GM12878 (cell line): ENCODE measurements at regions not wholly inside any gene's neighbourhood (a gene's known extent, or its start where the extent isn't known, plus 50 kb on each side); places are given as distances from the start of the nearest gene placed in this dataset.

Source experiments
- ATAC-seq: fragments of 200-7000 bp; cut with Tn5 transposase; 3 replicates; pipeline ENCODE4 v1.9.1; 2020; ENCODE audit warnings: mild to moderate bottlenecking, moderate library complexity
- BruUV-seq: library from RNA; stranded (reverse); fragments of 400-500 nt; replicated peaks from 2 replicates; lab custom pipeline; 2021; lab: Mats Ljungman, UMichigan
- CTCF ChIA-PET: fragments of 300-600 bp; sonication (Branson Sonifier 250); formaldehyde crosslinking; extraction: SDS; loops from one replicate; lab custom pipeline; 2021; ENCODE audit warnings: inconsistent platforms; lab: Yijun Ruan, JAX
- POLR2A ChIA-PET: fragments of 350-600 bp; formaldehyde crosslinking; extraction: SDS; loops from one replicate; lab custom pipeline; 2021; ENCODE audit warnings: inconsistent platforms; lab: Charles Lee
- RAD21 ChIA-PET: fragments of 300-600 bp; sonication (Branson Sonifier 250); formaldehyde crosslinking; loops from one replicate; lab custom pipeline; 2023; ENCODE audit warnings: antibody characterized with exemption; ENCODE audit not compliant: unreplicated experiment; lab: Charles Lee
- SMC1A ChIA-PET: fragments of 300-600 bp; sonication (Branson Sonifier 250); formaldehyde crosslinking; loops from one replicate; lab custom pipeline; 2023; ENCODE audit not compliant: unreplicated experiment, uncharacterized antibody; lab: Charles Lee
- DNase-seq: peaks from one replicate; pipeline ENCODE4 v3.0.0-alpha.2; 2011; ENCODE audit warnings: low read depth, low spot score
- FAIRE-seq: peaks from 3 replicates; lab custom pipeline; 2011; peaks lifted over from hg19 to GRCh38; lab: Jason Lieb, UNC
- H2AFZ ChIP-seq: 2 replicates; pipeline ENCODE4 v1.6.0; 2011; ENCODE audit warnings: low read depth, low read length, control low read depth; ENCODE audit not compliant: control insufficient read depth
- H3K27ac ChIP-seq: 2 replicates; pipeline ENCODE4 v1.5.1; 2011; ENCODE audit warnings: control low read depth; ENCODE audit not compliant: control insufficient read depth, insufficient read depth
- H3K27me3 ChIP-seq, 2 experiments: replicated peaks in 1 of 2; 2 replicates each; pipeline versions ENCODE4 v1.6.0 to v1.6.1; 2011; ENCODE audit warnings: low read length in 1 of 2; ENCODE audit not compliant: control insufficient read depth in 2 of 2, insufficient read depth in 2 of 2
- H3K36me3 ChIP-seq, 2 experiments: 2 replicates each; pipeline ENCODE4 v1.5.1; 2011; ENCODE audit warnings: low read length in 1 of 2; ENCODE audit not compliant: control insufficient read depth in 2 of 2, insufficient read depth in 2 of 2
- H3K4me1 ChIP-seq: 2 replicates; pipeline ENCODE4 v1.6.1; 2011; ENCODE audit warnings: mild to moderate bottlenecking, low read length, moderate library complexity, mixed read lengths; ENCODE audit not compliant: control insufficient read depth, insufficient read depth
- H3K4me2 ChIP-seq: 2 replicates; pipeline ENCODE4 v1.6.0; 2011; ENCODE audit warnings: control low read depth; ENCODE audit not compliant: control insufficient read depth, insufficient read depth
- H3K4me3 ChIP-seq: fragments of 200-600 bp; sonication (generic); 2 replicates; pipeline ENCODE4 v1.5.1; 2016
- H3K79me2 ChIP-seq: 2 replicates; pipeline ENCODE4 v1.6.0; 2011; ENCODE audit warnings: low read length; ENCODE audit not compliant: control insufficient read depth, insufficient read depth
- H3K9ac ChIP-seq: 2 replicates; pipeline ENCODE4 v1.8.0; 2011; ENCODE audit warnings: low read length, control low read depth, mixed read lengths; ENCODE audit not compliant: control insufficient read depth, insufficient read depth
- H3K9me3 ChIP-seq: replicated peaks from 3 replicates; pipeline ENCODE4 v1.5.1; 2011; ENCODE audit warnings: mild to moderate bottlenecking, low read length; ENCODE audit not compliant: control insufficient read depth, insufficient read depth
- H4K20me1 ChIP-seq: 2 replicates; pipeline ENCODE4 v1.6.0; 2011; ENCODE audit not compliant: control insufficient read depth, insufficient read depth
- CEBPB ChIP-seq, 2 experiments: fragments of 150-350 bp in 1 of 2; IDR thresholded peaks; 2 replicates each; pipeline ENCODE4 v1.6.1; 2012 to 2014; ENCODE audit warnings: low read depth in 2 of 2, low read length in 2 of 2, borderline replicate concordance in 1 of 2, inconsistent platforms in 1 of 2
- ELK1 ChIP-seq: IDR thresholded peaks from 2 replicates; pipeline ENCODE4 v1.6.1; 2012; ENCODE audit warnings: low read depth, low read length, improper control_type of control experiment
- ESRRA ChIP-seq: IDR thresholded peaks from 2 replicates; pipeline ENCODE4 v1.6.1; 2012; ENCODE audit warnings: mild to moderate bottlenecking, low read length, improper control_type of control experiment
- FOXK2 ChIP-seq: fragments of 450-650 bp; IDR thresholded peaks from 2 replicates; pipeline ENCODE4 v1.6.1; 2017; ENCODE audit warnings: mild to moderate bottlenecking, moderate library complexity
- HDGF ChIP-seq: fragments of 450-650 bp; IDR thresholded peaks from 2 replicates; pipeline ENCODE4 v1.6.1; 2016; ENCODE audit warnings: antibody characterized with exemption
- KAT2A ChIP-seq: conservative IDR thresholded peaks from 2 replicates; pipeline ENCODE4 v1.6.1; 2011; ENCODE audit warnings: low read depth, low read length; ENCODE audit not compliant: control insufficient read depth
- NKRF ChIP-seq: fragments of 450-650 bp; conservative IDR thresholded peaks from 2 replicates; pipeline ENCODE4 v1.6.1; 2017; ENCODE audit warnings: mild to moderate bottlenecking, moderate library complexity
- PKNOX1 ChIP-seq: fragments of 450-650 bp; IDR thresholded peaks from 2 replicates; pipeline ENCODE4 v1.6.1; 2016; ENCODE audit warnings: mild to moderate bottlenecking
- PML ChIP-seq: IDR thresholded peaks from 2 replicates; pipeline ENCODE4 v1.6.1; 2012; ENCODE audit warnings: low read length, inconsistent platforms
- ZBTB33 ChIP-seq: fragments of 450-650 bp; IDR thresholded peaks from 2 replicates; pipeline ENCODE4 v1.6.1; 2017; ENCODE audit warnings: mild to moderate bottlenecking
- ZNF384 ChIP-seq: IDR thresholded peaks from 2 replicates; pipeline ENCODE4 v1.6.1; 2012; ENCODE audit warnings: low read depth, mild to moderate bottlenecking, low read length, improper control_type of control experiment, borderline replicate concordance
- WGBS: methylation state at CpG from one replicate; pipeline ENCODE4 v1.1.6; 2016; ENCODE audit warnings: low lambda C conversion rate; ENCODE audit not compliant: insufficient replicate concordance, insufficient coverage; ENCODE audit errors: missing lambda C conversion rate; 5-methylcytosine and 5-hydroxymethylcytosine counted together
- in situ Hi-C: fragments of 300-500 bp; cut with MboI; formaldehyde crosslinking; loops from 9 replicates; pipeline ENCODE4 v1.14.3; 2018; ENCODE audit warnings: mixed read lengths
- intact Hi-C: fragments of 100-400 bp; cut with micrococcal nuclease; formaldehyde crosslinking; loops from one replicate; pipeline ENCODE4 v1.14.2; 2022; ENCODE audit not compliant: unreplicated experiment
- TF ChIP-seq, protein P1 (sequence below): fragments of 450-650 bp; IDR thresholded peaks from 2 replicates; pipeline ENCODE4 v1.6.1; 2017; ENCODE audit warnings: borderline replicate concordance
- TF ChIP-seq, protein P2 (sequence below): fragments of 450-650 bp; IDR thresholded peaks from 2 replicates; pipeline ENCODE4 v1.6.1; 2014; ENCODE audit warnings: mild to moderate bottlenecking

DNA sequence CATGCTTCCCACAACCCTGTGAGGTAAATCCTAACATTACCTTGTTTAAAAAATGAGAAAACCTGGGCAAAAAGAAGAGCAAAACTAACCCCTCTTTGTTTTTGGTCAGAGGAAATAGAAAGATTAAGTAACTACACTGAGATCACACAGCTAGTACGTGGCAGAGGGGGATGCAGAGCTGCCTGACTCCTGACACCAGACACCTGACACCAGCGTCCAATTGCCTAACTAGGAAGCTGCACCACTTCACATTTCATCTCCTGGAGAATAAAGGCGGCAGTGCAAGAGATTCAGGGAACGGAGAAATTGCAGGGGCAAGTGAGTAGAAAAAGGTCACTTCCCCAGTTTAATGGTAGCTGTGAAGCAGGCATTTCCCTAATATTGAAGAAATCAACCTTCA lies 229.3 kb upstream of the PTBP2 start:
- CTCF ChIA-PET = no interaction called here
- 50% methylated on average over 4 of the region's 4 CpGs for WGBS
- TF ChIP-seq CEBPB (IDR thresholded peaks at IDR 0.05; ENCODE audit: borderline replicate concordance in 1 of 2, low read depth in 2 of 2, low read length in 2 of 2) (no peak), ZBTB33 (no peak), PML (no peak), NKRF (no peak), ZNF384 (no peak), KAT2A (no peak), FOXK2 (no peak), ESRRA (no peak), ELK1 (no peak), HDGF (no peak), PKNOX1 (no peak)
- TF ChIP-seq, protein P1, sequence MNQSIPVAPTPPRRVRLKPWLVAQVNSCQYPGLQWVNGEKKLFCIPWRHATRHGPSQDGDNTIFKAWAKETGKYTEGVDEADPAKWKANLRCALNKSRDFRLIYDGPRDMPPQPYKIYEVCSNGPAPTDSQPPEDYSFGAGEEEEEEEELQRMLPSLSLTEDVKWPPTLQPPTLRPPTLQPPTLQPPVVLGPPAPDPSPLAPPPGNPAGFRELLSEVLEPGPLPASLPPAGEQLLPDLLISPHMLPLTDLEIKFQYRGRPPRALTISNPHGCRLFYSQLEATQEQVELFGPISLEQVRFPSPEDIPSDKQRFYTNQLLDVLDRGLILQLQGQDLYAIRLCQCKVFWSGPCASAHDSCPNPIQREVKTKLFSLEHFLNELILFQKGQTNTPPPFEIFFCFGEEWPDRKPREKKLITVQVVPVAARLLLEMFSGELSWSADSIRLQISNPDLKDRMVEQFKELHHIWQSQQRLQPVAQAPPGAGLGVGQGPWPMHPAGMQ = no peak
- TF ChIP-seq, protein P2, sequence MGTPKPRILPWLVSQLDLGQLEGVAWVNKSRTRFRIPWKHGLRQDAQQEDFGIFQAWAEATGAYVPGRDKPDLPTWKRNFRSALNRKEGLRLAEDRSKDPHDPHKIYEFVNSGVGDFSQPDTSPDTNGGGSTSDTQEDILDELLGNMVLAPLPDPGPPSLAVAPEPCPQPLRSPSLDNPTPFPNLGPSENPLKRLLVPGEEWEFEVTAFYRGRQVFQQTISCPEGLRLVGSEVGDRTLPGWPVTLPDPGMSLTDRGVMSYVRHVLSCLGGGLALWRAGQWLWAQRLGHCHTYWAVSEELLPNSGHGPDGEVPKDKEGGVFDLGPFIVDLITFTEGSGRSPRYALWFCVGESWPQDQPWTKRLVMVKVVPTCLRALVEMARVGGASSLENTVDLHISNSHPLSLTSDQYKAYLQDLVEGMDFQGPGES = no peak

More for the DNA sequence above, 229.3 kb upstream of the PTBP2 start:
- ChIA-PET SMC1A (no interaction called here), POLR2A (no interaction called here), RAD21 (no interaction called here)
- Histone ChIP-seq H3K4me1 (no peaks in the 10 kb centered on the region), H3K27ac (no peak overlapping the region), H3K4me3 (no peak overlapping the region), H3K9ac (no peak overlapping the region), H3K9me3 (no peaks in the 10 kb centered on the region), H3K4me2 (no peak overlapping the region), H3K79me2 (no peaks in the 10 kb centered on the region), H3K36me3 (no peaks in the 10 kb centered on the region), H2AFZ (no peak overlapping the region), H4K20me1 (no peaks in the 10 kb centered on the region), H3K27me3 (no peaks in the 10 kb centered on the region)
- no peak for FAIRE-seq
- in situ Hi-C loops (no loop called here), intact Hi-C loops (no loop called here)
- DNase-seq = no peak
- no TSS peak for BruUV-seq
- ATAC-seq = no peak
